IPS-18c (cell line): ENCODE measurements at regions not wholly inside any gene's neighbourhood (a gene's known extent, or its start where the extent isn't known, plus 50 kb on each side); places are given as distances from the start of the nearest gene placed in this dataset.
"Not testable (repeated sequence)": the region's sequence is repeated elsewhere in the genome, so short reads cannot be mapped to it uniquely, and the experiment has no call there.

ENCODE experiments used
- H3K4me3 ChIP-seq: 2 replicates; pipeline ENCODE4 v1.7.0; 2013; ENCODE audit warnings: low read depth, mild to moderate bottlenecking, low read length, moderate library complexity; ENCODE audit not compliant: insufficient read depth
- H3K9me3 ChIP-seq: one replicate; pipeline ENCODE4 v1.6.1; 2013; ENCODE audit warnings: mild to moderate bottlenecking, low read length, moderate library complexity; ENCODE audit not compliant: control insufficient read depth, insufficient read depth

- H3K4me3 ChIP-seq, result no peak overlapping the region
- peaks cover 4% of the 10 kb centered on the region for H3K9me3 ChIP-seq
These were observed 382.6 kb upstream of the GOT2 start for GRCh38 chr16:59116744-59117143.

- Histone ChIP-seq H3K4me3 (no peak overlapping the region), H3K9me3 (no peaks in the 10 kb centered on the region)
These were observed 380.7 kb upstream of the GOT2 start for GRCh38 chr16:59114790-59115189.

- Histone ChIP-seq H3K4me3 (no peak overlapping the region), H3K9me3 (no peaks in the 10 kb centered on the region)
These were observed 379.0 kb upstream of the GOT2 start for GRCh38 chr16:59113004-59113670.

GRCh38 chr16:59111280-59111679, 377.2 kb upstream of the GOT2 start:
- Histone ChIP-seq H3K9me3 (no peaks in the 10 kb centered on the region), H3K4me3 (no peak overlapping the region)

- Histone ChIP-seq H3K9me3 (no peaks in the 10 kb centered on the region), H3K4me3 (no peak overlapping the region)
These were observed 374.3 kb upstream of the GOT2 start for GRCh38 chr16:59108374-59108773.

GRCh38 chr16:59096682-59097081, 362.6 kb upstream of the GOT2 start:
- not testable (repeated sequence) for H3K9me3 ChIP-seq, H3K4me3 ChIP-seq

GRCh38 chr16:59090541-59090940, 356.4 kb upstream of the GOT2 start:
- H3K9me3 ChIP-seq, result no peaks in the 10 kb centered on the region
- no peak overlapping the region for H3K4me3 ChIP-seq

GRCh38 chr16:59088431-59088830, 354.3 kb upstream of the GOT2 start:
- H3K4me3 ChIP-seq, result no peak overlapping the region
- no peaks in the 10 kb centered on the region for H3K9me3 ChIP-seq

- no peaks in the 10 kb centered on the region for H3K9me3 ChIP-seq
- no peak overlapping the region for H3K4me3 ChIP-seq
These were observed 353.5 kb upstream of the GOT2 start for GRCh38 chr16:59087641-59088040.

GRCh38 chr16:59067205-59067604, 333.1 kb upstream of the GOT2 start:
- Histone ChIP-seq H3K9me3 (no peaks in the 10 kb centered on the region), H3K4me3 (no peak overlapping the region)

- Histone ChIP-seq H3K4me3 (no peak overlapping the region), H3K9me3 (no peaks in the 10 kb centered on the region)
These were observed 326.1 kb upstream of the GOT2 start for GRCh38 chr16:59060207-59060606.

GRCh38 chr16:59058250-59058649, 324.1 kb upstream of the GOT2 start:
- H3K4me3 ChIP-seq, result no peak overlapping the region
- H3K9me3 ChIP-seq, result no peaks in the 10 kb centered on the region

GRCh38 chr16:59053911-59054310, 319.8 kb upstream of the GOT2 start:
- Histone ChIP-seq H3K4me3 (no peak overlapping the region), H3K9me3 (no peaks in the 10 kb centered on the region)

- Histone ChIP-seq H3K9me3 (no peaks in the 10 kb centered on the region), H3K4me3 (no peak overlapping the region)
These were observed 318.1 kb upstream of the GOT2 start for GRCh38 chr16:59052231-59052630.

GRCh38 chr16:59048876-59049275, 314.8 kb upstream of the GOT2 start:
- no peaks in the 10 kb centered on the region for H3K9me3 ChIP-seq
- no peak overlapping the region for H3K4me3 ChIP-seq

GRCh38 chr16:59047114-59047513, 313.0 kb upstream of the GOT2 start:
- no peaks in the 10 kb centered on the region for H3K9me3 ChIP-seq
- no peak overlapping the region for H3K4me3 ChIP-seq

- Histone ChIP-seq H3K4me3 (no peak overlapping the region), H3K9me3 (no peaks in the 10 kb centered on the region)
These were observed 312.2 kb upstream of the GOT2 start for GRCh38 chr16:59046335-59046734.

GRCh38 chr16:59045501-59045900, 311.4 kb upstream of the GOT2 start:
- H3K4me3 ChIP-seq, result no peak overlapping the region
- no peaks in the 10 kb centered on the region for H3K9me3 ChIP-seq

GRCh38 chr16:59044616-59045015, 310.5 kb upstream of the GOT2 start:
- Histone ChIP-seq H3K9me3 (no peaks in the 10 kb centered on the region), H3K4me3 (no peak overlapping the region)
